ENCODE measurements at regions not wholly inside any gene's neighbourhood (a gene's known extent, or its start where the extent isn't known, plus 50 kb on each side); places are given as distances from the start of the nearest gene placed in this dataset.

DNA sequence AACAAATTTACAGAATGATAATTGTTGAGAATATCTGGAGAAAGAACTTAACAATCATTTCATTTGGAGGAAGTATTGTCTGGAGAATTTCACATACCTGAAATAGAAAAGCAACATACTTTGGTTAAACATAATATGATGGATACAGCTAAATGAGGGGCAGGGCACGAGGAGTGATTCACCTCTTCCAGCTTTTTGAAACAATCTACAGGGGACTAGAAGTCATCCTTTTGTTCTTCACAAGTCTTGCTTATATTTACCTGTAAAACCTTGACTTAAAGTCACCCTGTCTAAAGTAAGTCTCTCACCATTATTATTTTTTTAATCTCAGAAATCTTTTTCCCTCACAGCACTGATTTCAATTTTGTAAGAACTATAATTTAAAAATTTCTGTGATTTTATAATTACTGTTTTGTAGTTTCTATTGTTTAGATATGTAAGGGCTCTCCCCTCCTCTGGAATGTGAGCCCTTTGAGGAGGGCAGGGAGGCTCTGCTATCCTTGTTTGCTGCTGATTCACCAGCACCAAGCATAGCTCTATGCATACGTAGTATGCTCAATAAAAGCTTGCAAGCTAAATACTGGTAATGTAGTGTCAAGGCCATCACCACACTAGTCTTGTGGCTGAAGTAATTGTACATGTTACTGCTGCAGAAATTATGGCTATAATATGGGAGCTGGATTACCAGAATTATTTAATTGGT lies 193.9 kb upstream of the THRB start (continued):
- TF ChIP-seq MAFK (IDR thresholded peaks at IDR 0.05; ENCODE audit: low read depth, low read length) (no peak), SIRT6 (IDR thresholded peaks at IDR 0.05; ENCODE audit: low read length) (no peak), CHD1 (IDR thresholded peaks at IDR 0.05; ENCODE audit: low read depth, low read length) (no peak), TBP (IDR thresholded peaks at IDR 0.05; ENCODE audit: low read depth, low read length) (no peak)
- TF ChIP-seq, protein P1, sequence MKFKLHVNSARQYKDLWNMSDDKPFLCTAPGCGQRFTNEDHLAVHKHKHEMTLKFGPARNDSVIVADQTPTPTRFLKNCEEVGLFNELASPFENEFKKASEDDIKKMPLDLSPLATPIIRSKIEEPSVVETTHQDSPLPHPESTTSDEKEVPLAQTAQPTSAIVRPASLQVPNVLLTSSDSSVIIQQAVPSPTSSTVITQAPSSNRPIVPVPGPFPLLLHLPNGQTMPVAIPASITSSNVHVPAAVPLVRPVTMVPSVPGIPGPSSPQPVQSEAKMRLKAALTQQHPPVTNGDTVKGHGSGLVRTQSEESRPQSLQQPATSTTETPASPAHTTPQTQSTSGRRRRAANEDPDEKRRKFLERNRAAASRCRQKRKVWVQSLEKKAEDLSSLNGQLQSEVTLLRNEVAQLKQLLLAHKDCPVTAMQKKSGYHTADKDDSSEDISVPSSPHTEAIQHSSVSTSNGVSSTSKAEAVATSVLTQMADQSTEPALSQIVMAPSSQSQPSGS (IDR thresholded peaks at IDR 0.05; ENCODE audit: low read length): no peak
- TF ChIP-seq, protein P2, sequence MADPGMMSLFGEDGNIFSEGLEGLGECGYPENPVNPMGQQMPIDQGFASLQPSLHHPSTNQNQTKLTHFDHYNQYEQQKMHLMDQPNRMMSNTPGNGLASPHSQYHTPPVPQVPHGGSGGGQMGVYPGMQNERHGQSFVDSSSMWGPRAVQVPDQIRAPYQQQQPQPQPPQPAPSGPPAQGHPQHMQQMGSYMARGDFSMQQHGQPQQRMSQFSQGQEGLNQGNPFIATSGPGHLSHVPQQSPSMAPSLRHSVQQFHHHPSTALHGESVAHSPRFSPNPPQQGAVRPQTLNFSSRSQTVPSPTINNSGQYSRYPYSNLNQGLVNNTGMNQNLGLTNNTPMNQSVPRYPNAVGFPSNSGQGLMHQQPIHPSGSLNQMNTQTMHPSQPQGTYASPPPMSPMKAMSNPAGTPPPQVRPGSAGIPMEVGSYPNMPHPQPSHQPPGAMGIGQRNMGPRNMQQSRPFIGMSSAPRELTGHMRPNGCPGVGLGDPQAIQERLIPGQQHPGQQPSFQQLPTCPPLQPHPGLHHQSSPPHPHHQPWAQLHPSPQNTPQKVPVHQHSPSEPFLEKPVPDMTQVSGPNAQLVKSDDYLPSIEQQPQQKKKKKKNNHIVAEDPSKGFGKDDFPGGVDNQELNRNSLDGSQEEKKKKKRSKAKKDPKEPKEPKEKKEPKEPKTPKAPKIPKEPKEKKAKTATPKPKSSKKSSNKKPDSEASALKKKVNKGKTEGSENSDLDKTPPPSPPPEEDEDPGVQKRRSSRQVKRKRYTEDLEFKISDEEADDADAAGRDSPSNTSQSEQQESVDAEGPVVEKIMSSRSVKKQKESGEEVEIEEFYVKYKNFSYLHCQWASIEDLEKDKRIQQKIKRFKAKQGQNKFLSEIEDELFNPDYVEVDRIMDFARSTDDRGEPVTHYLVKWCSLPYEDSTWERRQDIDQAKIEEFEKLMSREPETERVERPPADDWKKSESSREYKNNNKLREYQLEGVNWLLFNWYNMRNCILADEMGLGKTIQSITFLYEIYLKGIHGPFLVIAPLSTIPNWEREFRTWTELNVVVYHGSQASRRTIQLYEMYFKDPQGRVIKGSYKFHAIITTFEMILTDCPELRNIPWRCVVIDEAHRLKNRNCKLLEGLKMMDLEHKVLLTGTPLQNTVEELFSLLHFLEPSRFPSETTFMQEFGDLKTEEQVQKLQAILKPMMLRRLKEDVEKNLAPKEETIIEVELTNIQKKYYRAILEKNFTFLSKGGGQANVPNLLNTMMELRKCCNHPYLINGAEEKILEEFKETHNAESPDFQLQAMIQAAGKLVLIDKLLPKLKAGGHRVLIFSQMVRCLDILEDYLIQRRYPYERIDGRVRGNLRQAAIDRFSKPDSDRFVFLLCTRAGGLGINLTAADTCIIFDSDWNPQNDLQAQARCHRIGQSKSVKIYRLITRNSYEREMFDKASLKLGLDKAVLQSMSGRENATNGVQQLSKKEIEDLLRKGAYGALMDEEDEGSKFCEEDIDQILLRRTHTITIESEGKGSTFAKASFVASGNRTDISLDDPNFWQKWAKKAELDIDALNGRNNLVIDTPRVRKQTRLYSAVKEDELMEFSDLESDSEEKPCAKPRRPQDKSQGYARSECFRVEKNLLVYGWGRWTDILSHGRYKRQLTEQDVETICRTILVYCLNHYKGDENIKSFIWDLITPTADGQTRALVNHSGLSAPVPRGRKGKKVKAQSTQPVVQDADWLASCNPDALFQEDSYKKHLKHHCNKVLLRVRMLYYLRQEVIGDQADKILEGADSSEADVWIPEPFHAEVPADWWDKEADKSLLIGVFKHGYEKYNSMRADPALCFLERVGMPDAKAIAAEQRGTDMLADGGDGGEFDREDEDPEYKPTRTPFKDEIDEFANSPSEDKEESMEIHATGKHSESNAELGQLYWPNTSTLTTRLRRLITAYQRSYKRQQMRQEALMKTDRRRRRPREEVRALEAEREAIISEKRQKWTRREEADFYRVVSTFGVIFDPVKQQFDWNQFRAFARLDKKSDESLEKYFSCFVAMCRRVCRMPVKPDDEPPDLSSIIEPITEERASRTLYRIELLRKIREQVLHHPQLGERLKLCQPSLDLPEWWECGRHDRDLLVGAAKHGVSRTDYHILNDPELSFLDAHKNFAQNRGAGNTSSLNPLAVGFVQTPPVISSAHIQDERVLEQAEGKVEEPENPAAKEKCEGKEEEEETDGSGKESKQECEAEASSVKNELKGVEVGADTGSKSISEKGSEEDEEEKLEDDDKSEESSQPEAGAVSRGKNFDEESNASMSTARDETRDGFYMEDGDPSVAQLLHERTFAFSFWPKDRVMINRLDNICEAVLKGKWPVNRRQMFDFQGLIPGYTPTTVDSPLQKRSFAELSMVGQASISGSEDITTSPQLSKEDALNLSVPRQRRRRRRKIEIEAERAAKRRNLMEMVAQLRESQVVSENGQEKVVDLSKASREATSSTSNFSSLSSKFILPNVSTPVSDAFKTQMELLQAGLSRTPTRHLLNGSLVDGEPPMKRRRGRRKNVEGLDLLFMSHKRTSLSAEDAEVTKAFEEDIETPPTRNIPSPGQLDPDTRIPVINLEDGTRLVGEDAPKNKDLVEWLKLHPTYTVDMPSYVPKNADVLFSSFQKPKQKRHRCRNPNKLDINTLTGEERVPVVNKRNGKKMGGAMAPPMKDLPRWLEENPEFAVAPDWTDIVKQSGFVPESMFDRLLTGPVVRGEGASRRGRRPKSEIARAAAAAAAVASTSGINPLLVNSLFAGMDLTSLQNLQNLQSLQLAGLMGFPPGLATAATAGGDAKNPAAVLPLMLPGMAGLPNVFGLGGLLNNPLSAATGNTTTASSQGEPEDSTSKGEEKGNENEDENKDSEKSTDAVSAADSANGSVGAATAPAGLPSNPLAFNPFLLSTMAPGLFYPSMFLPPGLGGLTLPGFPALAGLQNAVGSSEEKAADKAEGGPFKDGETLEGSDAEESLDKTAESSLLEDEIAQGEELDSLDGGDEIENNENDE (IDR thresholded peaks at IDR 0.05; ENCODE audit: insufficient replicate concordance, low read length): no peak

All from H1 (cell line).